Fibroblast of lung (primary cell): ENCODE measurements at regions not wholly inside any gene's neighbourhood (a gene's known extent, or its start where the extent isn't known, plus 50 kb on each side); places are given as distances from the start of the nearest gene placed in this dataset.
A peak's percentile ranks its signal among the peaks of the same experiment; 100 is the strongest.
"Not testable (repeated sequence)": the region's sequence is repeated elsewhere in the genome, so short reads cannot be mapped to it uniquely, and the experiment has no call there.

Experiments
- DNase-seq, 2 donors: peaks; one replicate each; pipeline versions ENCODE4 v3.0.0 to v3.0.0-alpha.2; 2010; ENCODE audit warnings: low read depth in 2 of 2
- H2AFZ ChIP-seq: 2 replicates; pipeline ENCODE4 v1.5.1; 2012; ENCODE audit warnings: low read length, control low read depth, inconsistent platforms
- H3K27ac ChIP-seq: 2 replicates; pipeline ENCODE4 v1.5.1; 2011; ENCODE audit warnings: low read length, control low read depth; ENCODE audit not compliant: insufficient read depth
- H3K27me3 ChIP-seq: 2 replicates; pipeline ENCODE4 v1.5.1; 2011; ENCODE audit warnings: mild to moderate bottlenecking, low read length; ENCODE audit not compliant: control insufficient read depth, insufficient read depth
- H3K36me3 ChIP-seq: 2 replicates; pipeline ENCODE4 v1.5.1; 2011; ENCODE audit warnings: low read length; ENCODE audit not compliant: control insufficient read depth, insufficient read depth
- H3K4me1 ChIP-seq: 2 replicates; pipeline ENCODE4 v1.5.1; 2011; ENCODE audit warnings: low read length; ENCODE audit not compliant: control insufficient read depth, insufficient read depth; ENCODE audit errors: extremely low read depth
- H3K4me2 ChIP-seq: 2 replicates; pipeline ENCODE4 v1.5.1; 2011; ENCODE audit warnings: low read length, control low read depth; ENCODE audit not compliant: insufficient read depth; ENCODE audit errors: extremely low read depth
- H3K4me3 ChIP-seq, 4 experiments: fragments of 200-600 bp in 1 of 4; sonication (generic) in 1 of 4; replicated peaks in 1 of 4; 2 replicates each; pipeline ENCODE4 v1.5.1; 2011 to 2016; ENCODE audit warnings: low read length in 4 of 4, low read depth in 3 of 4, mild to moderate bottlenecking in 3 of 4, control low read depth in 2 of 4, inconsistent platforms in 1 of 4, mixed read lengths in 1 of 4; ENCODE audit not compliant: insufficient read depth in 1 of 4; ENCODE audit errors: control extremely low read depth in 1 of 4
- H3K79me2 ChIP-seq: 2 replicates; pipeline ENCODE4 v1.5.1; 2012; ENCODE audit warnings: mild to moderate bottlenecking, low read length, inconsistent platforms; ENCODE audit not compliant: control insufficient read depth, insufficient read depth
- H3K9ac ChIP-seq: 2 replicates; pipeline ENCODE4 v1.5.1; 2011; ENCODE audit warnings: mild to moderate bottlenecking, low read length, control low read depth; ENCODE audit not compliant: insufficient read depth
- H3K9me3 ChIP-seq: 2 replicates; pipeline ENCODE4 v1.5.1; 2012; ENCODE audit warnings: low read depth, low read length; ENCODE audit not compliant: control insufficient read depth, insufficient read depth
- H4K20me1 ChIP-seq: 2 replicates; pipeline ENCODE4 v1.5.1; 2011; ENCODE audit warnings: low read length; ENCODE audit not compliant: control insufficient read depth, insufficient read depth; ENCODE audit errors: extremely low read depth
- CTCF ChIP-seq, 2 donors: IDR thresholded peaks in 1 of 2; conservative IDR thresholded peaks in 1 of 2; 1 replicate in 1 of 2; 2 replicates in 1 of 2; pipeline ENCODE4 v1.5.1; 2011 to 2012; ENCODE audit warnings: low read length in 2 of 2, control low read depth in 1 of 2, inconsistent platforms in 1 of 2, low read depth in 1 of 2, mild to moderate bottlenecking in 1 of 2
- EZH2 ChIP-seq: IDR thresholded peaks from 2 replicates; pipeline ENCODE4 v1.5.1; 2012; ENCODE audit warnings: low read length, control low read depth, mild to moderate bottlenecking; ENCODE audit errors: missing control alignments

GRCh38 chr11:130536106-130537040, 87.9 kb downstream of the ADAMTS15 start:
- Histone ChIP-seq H4K20me1 (no peaks in the 10 kb centered on the region), H2AFZ (no peak overlapping the region), H3K9me3 (no peaks in the 10 kb centered on the region), H3K79me2 (no peaks in the 10 kb centered on the region), H3K4me1 (no peaks in the 10 kb centered on the region), H3K9ac (no peak overlapping the region), H3K4me3 (no peak overlapping the region), H3K27me3 (no peaks in the 10 kb centered on the region), H3K4me2 (no peak overlapping the region), H3K27ac (no peak overlapping the region), H3K36me3 (no peaks in the 10 kb centered on the region)
- DNase-seq, result peak in 1 of 2 donors; percentile 61
- no peak for TF ChIP-seq CTCF (conservative IDR thresholded peaks at IDR 0.05 in 1 of 2, IDR thresholded peaks at IDR 0.05 in 1 of 2; ENCODE audit: low read depth in 1 of 2, low read length in 2 of 2)

DNA sequence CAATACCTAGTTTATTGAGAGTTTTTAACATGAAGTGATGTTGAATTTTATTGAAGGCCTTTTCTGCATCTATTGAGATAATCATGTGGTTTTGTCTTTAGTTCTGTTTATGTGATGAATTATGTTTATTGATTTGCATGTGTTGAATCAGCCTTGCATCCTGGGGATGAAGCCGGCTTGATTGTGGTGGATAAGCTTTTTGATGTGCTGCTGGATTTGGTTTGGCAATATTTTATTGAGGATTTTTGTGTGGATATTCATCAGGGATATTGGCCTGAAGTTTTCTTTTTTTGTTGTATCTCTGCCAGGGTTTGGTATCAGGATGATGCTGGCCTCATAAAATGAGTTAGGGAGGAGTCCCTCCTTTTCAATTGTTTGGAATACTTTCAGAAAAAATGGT, 91.2 kb downstream of the ADAMTS15 start:
- not testable (repeated sequence) for H4K20me1 ChIP-seq, H3K4me1 ChIP-seq, H3K27me3 ChIP-seq, H3K36me3 ChIP-seq, H3K79me2 ChIP-seq, H3K4me3 ChIP-seq, H3K27ac ChIP-seq, H2AFZ ChIP-seq, H3K9me3 ChIP-seq, H3K4me2 ChIP-seq, H3K9ac ChIP-seq
- DNase-seq, result peak in 1 of 2 donors; percentile 41

DNA sequence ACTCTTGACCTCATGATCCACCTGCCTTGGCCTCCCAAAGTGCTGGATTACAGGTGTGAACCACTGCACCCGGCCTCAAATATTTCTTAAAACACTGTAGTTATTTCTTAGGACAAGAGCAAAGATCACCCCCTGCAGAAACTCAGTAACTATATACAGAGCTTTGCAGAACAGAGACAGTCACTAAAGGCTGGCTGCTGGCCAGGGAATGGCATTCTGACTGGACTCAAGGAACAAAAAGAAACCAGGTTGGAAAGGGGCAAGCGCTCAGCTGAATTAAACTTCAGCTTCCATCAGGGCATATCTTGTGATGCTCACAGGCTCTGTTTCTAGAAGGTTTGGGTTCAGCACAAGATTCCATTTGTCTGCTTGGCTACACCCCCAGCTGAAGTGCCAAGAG, 95.8 kb downstream of the ADAMTS15 start:
- Histone ChIP-seq H3K9me3 (no peaks in the 10 kb centered on the region), H3K27ac (no peak overlapping the region), H3K4me3 (no peak overlapping the region), H3K4me1 (no peaks in the 10 kb centered on the region), H3K9ac (no peak overlapping the region), H3K27me3 (no peaks in the 10 kb centered on the region), H4K20me1 (no peaks in the 10 kb centered on the region), H3K79me2 (no peaks in the 10 kb centered on the region), H2AFZ (no peak overlapping the region), H3K4me2 (no peak overlapping the region), H3K36me3 (no peaks in the 10 kb centered on the region)
- TF ChIP-seq CTCF (conservative IDR thresholded peaks at IDR 0.05 in 1 of 2, IDR thresholded peaks at IDR 0.05 in 1 of 2; ENCODE audit: low read depth in 1 of 2, low read length in 2 of 2) (no peak), EZH2 (no peak)
- DNase-seq, result no peak
